SK-N-SH treated with all-trans-retinoic acid at 6 μM for 48 hours (cell line): ENCODE measurements at regions not wholly inside any gene's neighbourhood (a gene's known extent, or its start where the extent isn't known, plus 50 kb on each side); places are given as distances from the start of the nearest gene placed in this dataset.

ENCODE experiments used
- ATAC-seq: fragments of 200-7000 bp; cut with Tn5 transposase; 3 replicates; pipeline ENCODE4 v1.9.1; 2020; ENCODE audit warnings: mild to moderate bottlenecking, moderate library complexity
- ARNTL ChIP-seq: fragments of 450-650 bp; formaldehyde crosslinking; IDR thresholded peaks from 2 replicates; pipeline ENCODE4 v1.5.0; 2020; ENCODE audit warnings: low read depth, mild to moderate bottlenecking, moderate library complexity, borderline replicate concordance
- BACH2 ChIP-seq: fragments of 250-450 bp; sonication (Bioruptor Pico); IDR thresholded peaks from 2 replicates; pipeline ENCODE4 v1.9.0; 2021; ENCODE audit warnings: mild to moderate bottlenecking, borderline replicate concordance
- CSDC2 ChIP-seq: fragments of 250-450 bp; sonication (Bioruptor Pico); IDR thresholded peaks from 2 replicates; pipeline ENCODE4 v1.5.0; 2020; ENCODE audit warnings: mild to moderate bottlenecking, moderate library complexity
- ESRRG ChIP-seq: fragments of 250-450 bp; sonication (Bioruptor Pico); IDR thresholded peaks from 2 replicates; pipeline ENCODE4 v1.6.1; 2021; ENCODE audit warnings: mild to moderate bottlenecking
- GLIS3 ChIP-seq: fragments of 250-450 bp; sonication (Bioruptor Pico); IDR thresholded peaks from 2 replicates; pipeline ENCODE4 v1.5.0; 2020; ENCODE audit warnings: mild to moderate bottlenecking, moderate library complexity
- ISL1 ChIP-seq: fragments of 250-450 bp; sonication (Bioruptor Pico); IDR thresholded peaks from 2 replicates; pipeline ENCODE4 v2.1.2; 2022; ENCODE audit warnings: mild to moderate bottlenecking, moderate library complexity
- OSR1 ChIP-seq: fragments of 250-450 bp; sonication (Bioruptor Pico); IDR thresholded peaks from 2 replicates; pipeline ENCODE4 v1.8.0; 2022; ENCODE audit warnings: moderate library complexity, mild to moderate bottlenecking, inconsistent platforms
- PPARA ChIP-seq: fragments of 250-450 bp; sonication (Bioruptor Pico); IDR thresholded peaks from 2 replicates; pipeline ENCODE4 v1.5.0; 2020; ENCODE audit warnings: mild to moderate bottlenecking, borderline replicate concordance
- RARB ChIP-seq: fragments of 250-450 bp; sonication (Bioruptor Pico); IDR thresholded peaks from 2 replicates; pipeline ENCODE4 v1.8.0; 2021; ENCODE audit warnings: mild to moderate bottlenecking, moderate library complexity
- SNAI2 ChIP-seq: fragments of 250-450 bp; sonication (Bioruptor Pico); IDR thresholded peaks from 2 replicates; pipeline ENCODE4 v1.5.0; 2020; ENCODE audit warnings: mild to moderate bottlenecking, moderate library complexity
- TCF4 ChIP-seq: fragments of 250-450 bp; sonication (Bioruptor Pico); IDR thresholded peaks from 2 replicates; pipeline ENCODE4 v1.8.0; 2021; ENCODE audit warnings: mild to moderate bottlenecking, moderate library complexity, borderline replicate concordance
- TOX ChIP-seq: fragments of 250-450 bp; sonication (Bioruptor Pico); IDR thresholded peaks from 2 replicates; pipeline ENCODE4 v1.8.0; 2021; ENCODE audit warnings: mild to moderate bottlenecking, moderate library complexity, borderline replicate concordance
- ZC3H10 ChIP-seq: fragments of 250-450 bp; sonication (Bioruptor Pico); IDR thresholded peaks from 2 replicates; pipeline ENCODE4 v1.5.1; 2021; ENCODE audit warnings: mild to moderate bottlenecking, moderate library complexity
- ZFP3 ChIP-seq: fragments of 250-450 bp; sonication (Bioruptor Pico); IDR thresholded peaks from 2 replicates; pipeline ENCODE4 v1.5.0; 2020; ENCODE audit warnings: mild to moderate bottlenecking, moderate library complexity
- ZFP30 ChIP-seq: fragments of 450-650 bp; formaldehyde crosslinking; IDR thresholded peaks from 2 replicates; pipeline ENCODE4 v1.5.0; 2022; ENCODE audit warnings: mild to moderate bottlenecking, moderate library complexity
- ZNF565 ChIP-seq: fragments of 450-650 bp; formaldehyde crosslinking; conservative IDR thresholded peaks from 2 replicates; pipeline ENCODE4 v1.5.0; 2020; ENCODE audit warnings: low read depth, mild to moderate bottlenecking, moderate library complexity
- ZNF70 ChIP-seq: fragments of 450-650 bp; formaldehyde crosslinking; IDR thresholded peaks from 2 replicates; pipeline ENCODE4 v1.5.0; 2020; ENCODE audit warnings: mild to moderate bottlenecking, moderate library complexity
- ZNF8 ChIP-seq: fragments of 450-650 bp; formaldehyde crosslinking; IDR thresholded peaks from 2 replicates; pipeline ENCODE4 v1.5.0; 2020; ENCODE audit warnings: mild to moderate bottlenecking, moderate library complexity
- TF ChIP-seq, protein P1 (sequence below): fragments of 250-450 bp; sonication (Bioruptor Pico); IDR thresholded peaks from 2 replicates; pipeline ENCODE4 v1.8.0; 2021; ENCODE audit warnings: low read depth, mild to moderate bottlenecking, moderate library complexity, borderline replicate concordance
- TF ChIP-seq, protein P2 (sequence below): fragments of 250-450 bp; sonication (Bioruptor Pico); IDR thresholded peaks from 2 replicates; pipeline ENCODE4 v1.5.0; 2020; ENCODE audit warnings: mild to moderate bottlenecking, moderate library complexity
- TF ChIP-seq, protein P3 (sequence below): fragments of 250-450 bp; sonication (Bioruptor Pico); IDR thresholded peaks from 2 replicates; pipeline ENCODE4 v1.5.1; 2021; ENCODE audit warnings: mild to moderate bottlenecking, moderate library complexity
- TF ChIP-seq, protein P4 (sequence below): fragments of 250-450 bp; sonication (Bioruptor Pico); IDR thresholded peaks from 2 replicates; pipeline ENCODE4 v1.5.1; 2020; ENCODE audit warnings: low read depth, mild to moderate bottlenecking, moderate library complexity

DNA sequence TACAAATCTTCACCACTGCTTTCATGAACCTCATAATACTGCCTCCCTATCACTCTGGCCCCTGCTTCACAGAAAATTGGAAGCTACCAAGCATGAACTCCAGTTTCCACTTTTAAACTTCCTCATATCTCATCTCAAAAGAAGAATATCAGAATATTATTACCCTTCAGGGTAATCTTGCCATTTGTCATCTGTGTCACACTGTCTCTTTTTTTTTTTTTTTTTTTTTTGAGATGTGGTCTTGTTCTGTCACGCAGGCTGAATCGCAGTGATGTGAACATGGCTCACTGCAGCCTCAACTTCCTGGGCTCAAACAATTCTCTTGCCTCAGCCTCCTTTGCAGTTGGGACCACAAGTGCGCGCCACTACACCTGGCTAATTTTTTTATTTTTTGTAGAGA is 80.4 kb upstream of the TCF12 start:
- TF ChIP-seq ZFP3 (CRISPR knock-in tag) (no peak), BACH2 (CRISPR knock-in tag) (no peak), RARB (no peak), ZNF70 (no peak), ISL1 (CRISPR knock-in tag) (no peak), CSDC2 (CRISPR knock-in tag) (no peak), ZNF8 (no peak), SNAI2 (no peak), ESRRG (CRISPR knock-in tag) (no peak), TCF4 (CRISPR knock-in tag) (no peak), PPARA (no peak), ZFP30 (CRISPR knock-in tag) (no peak), OSR1 (CRISPR knock-in tag) (no peak), ARNTL (no peak), ZNF565 (CRISPR knock-in tag) (no peak), GLIS3 (CRISPR knock-in tag) (no peak)
- TF ChIP-seq, protein P1, sequence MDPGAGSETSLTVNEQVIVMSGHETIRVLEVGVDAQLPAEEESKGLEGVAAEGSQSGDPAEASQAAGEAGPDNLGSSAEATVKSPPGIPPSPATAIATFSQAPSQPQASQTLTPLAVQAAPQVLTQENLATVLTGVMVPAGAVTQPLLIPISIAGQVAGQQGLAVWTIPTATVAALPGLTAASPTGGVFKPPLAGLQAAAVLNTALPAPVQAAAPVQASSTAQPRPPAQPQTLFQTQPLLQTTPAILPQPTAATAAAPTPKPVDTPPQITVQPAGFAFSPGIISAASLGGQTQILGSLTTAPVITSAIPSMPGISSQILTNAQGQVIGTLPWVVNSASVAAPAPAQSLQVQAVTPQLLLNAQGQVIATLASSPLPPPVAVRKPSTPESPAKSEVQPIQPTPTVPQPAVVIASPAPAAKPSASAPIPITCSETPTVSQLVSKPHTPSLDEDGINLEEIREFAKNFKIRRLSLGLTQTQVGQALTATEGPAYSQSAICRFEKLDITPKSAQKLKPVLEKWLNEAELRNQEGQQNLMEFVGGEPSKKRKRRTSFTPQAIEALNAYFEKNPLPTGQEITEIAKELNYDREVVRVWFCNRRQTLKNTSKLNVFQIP = no peak
- TF ChIP-seq, protein P2, sequence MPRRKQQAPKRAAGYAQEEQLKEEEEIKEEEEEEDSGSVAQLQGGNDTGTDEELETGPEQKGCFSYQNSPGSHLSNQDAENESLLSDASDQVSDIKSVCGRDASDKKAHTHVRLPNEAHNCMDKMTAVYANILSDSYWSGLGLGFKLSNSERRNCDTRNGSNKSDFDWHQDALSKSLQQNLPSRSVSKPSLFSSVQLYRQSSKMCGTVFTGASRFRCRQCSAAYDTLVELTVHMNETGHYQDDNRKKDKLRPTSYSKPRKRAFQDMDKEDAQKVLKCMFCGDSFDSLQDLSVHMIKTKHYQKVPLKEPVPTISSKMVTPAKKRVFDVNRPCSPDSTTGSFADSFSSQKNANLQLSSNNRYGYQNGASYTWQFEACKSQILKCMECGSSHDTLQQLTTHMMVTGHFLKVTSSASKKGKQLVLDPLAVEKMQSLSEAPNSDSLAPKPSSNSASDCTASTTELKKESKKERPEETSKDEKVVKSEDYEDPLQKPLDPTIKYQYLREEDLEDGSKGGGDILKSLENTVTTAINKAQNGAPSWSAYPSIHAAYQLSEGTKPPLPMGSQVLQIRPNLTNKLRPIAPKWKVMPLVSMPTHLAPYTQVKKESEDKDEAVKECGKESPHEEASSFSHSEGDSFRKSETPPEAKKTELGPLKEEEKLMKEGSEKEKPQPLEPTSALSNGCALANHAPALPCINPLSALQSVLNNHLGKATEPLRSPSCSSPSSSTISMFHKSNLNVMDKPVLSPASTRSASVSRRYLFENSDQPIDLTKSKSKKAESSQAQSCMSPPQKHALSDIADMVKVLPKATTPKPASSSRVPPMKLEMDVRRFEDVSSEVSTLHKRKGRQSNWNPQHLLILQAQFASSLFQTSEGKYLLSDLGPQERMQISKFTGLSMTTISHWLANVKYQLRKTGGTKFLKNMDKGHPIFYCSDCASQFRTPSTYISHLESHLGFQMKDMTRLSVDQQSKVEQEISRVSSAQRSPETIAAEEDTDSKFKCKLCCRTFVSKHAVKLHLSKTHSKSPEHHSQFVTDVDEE (CRISPR knock-in tag) = no peak
- TF ChIP-seq, protein P3, sequence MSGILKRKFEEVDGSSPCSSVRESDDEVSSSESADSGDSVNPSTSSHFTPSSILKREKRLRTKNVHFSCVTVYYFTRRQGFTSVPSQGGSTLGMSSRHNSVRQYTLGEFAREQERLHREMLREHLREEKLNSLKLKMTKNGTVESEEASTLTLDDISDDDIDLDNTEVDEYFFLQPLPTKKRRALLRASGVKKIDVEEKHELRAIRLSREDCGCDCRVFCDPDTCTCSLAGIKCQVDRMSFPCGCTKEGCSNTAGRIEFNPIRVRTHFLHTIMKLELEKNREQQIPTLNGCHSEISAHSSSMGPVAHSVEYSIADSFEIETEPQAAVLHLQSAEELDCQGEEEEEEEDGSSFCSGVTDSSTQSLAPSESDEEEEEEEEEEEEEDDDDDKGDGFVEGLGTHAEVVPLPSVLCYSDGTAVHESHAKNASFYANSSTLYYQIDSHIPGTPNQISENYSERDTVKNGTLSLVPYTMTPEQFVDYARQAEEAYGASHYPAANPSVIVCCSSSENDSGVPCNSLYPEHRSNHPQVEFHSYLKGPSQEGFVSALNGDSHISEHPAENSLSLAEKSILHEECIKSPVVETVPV = no peak
- TF ChIP-seq, protein P4, sequence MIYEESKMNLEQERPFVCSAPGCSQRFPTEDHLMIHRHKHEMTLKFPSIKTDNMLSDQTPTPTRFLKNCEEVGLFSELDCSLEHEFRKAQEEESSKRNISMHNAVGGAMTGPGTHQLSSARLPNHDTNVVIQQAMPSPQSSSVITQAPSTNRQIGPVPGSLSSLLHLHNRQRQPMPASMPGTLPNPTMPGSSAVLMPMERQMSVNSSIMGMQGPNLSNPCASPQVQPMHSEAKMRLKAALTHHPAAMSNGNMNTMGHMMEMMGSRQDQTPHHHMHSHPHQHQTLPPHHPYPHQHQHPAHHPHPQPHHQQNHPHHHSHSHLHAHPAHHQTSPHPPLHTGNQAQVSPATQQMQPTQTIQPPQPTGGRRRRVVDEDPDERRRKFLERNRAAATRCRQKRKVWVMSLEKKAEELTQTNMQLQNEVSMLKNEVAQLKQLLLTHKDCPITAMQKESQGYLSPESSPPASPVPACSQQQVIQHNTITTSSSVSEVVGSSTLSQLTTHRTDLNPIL = no peak
- no peak for ATAC-seq

DNA sequence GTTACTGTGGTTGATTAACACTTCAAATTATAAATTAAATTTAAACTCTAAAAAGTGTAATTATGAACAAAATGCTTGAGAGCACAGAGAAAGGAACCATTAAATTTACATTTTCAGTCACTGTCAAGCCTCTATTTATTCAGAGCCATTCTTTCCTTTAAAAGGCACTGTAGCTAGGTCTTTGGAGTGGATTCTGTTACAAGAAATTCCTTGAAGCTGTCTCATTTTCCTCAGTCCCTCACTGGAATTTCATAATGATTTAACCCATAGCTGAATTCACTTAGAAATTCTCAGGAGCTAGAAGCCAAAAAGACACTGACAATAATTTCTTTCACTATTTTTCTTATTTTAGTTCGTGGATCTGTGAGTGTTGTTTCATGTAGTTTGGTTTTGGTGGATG is 81.2 kb upstream of the TCF12 start:
- ATAC-seq = peak; percentile 86
- 0 out of 2 replicates have a peak, but pooled peaks have one; percentile 9 for TF ChIP-seq ISL1 (CRISPR knock-in tag)
- TF ChIP-seq PPARA = no peak

DNA sequence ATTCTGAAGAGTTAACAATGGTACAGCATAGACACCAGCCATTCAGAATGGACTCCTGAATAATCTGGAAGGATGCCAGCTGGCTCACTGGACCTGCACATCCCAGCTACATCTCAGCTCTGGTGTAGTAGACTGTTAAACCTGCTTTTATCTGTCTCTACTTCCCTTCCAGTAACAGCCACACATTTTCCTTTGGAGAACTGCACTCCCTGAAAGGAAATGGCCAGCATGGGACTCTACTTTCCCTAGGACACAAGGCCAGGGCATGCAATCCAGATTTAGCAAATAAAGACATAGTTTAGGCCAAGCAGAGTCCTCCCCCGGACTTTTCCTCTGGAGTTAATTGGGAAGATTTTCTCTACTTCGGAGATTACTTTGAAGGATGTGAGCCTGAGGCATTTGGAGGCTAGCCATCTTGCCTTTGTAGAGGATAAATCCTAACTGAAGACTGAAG is 82.7 kb upstream of the TCF12 start:
- TF ChIP-seq GLIS3 (CRISPR knock-in tag) (no peak), ZNF565 (CRISPR knock-in tag) (no peak), BACH2 (CRISPR knock-in tag) (no peak), ZC3H10 (CRISPR knock-in tag) (no peak), TCF4 (CRISPR knock-in tag) (no peak), TOX (no peak), ZFP3 (CRISPR knock-in tag) (no peak), OSR1 (CRISPR knock-in tag) (no peak), ISL1 (CRISPR knock-in tag) (no peak), RARB (no peak), ZNF8 (no peak), ZNF70 (no peak), ARNTL (no peak)
- TF ChIP-seq, protein P1 = no peak
- TF ChIP-seq, protein P4 = no peak
- TF ChIP-seq, protein P2 (CRISPR knock-in tag) = no peak
- TF ChIP-seq, all 23 proteins: peak for 0
- ATAC-seq = peak; percentile 69
